ENCODE measurements at regions not wholly inside any gene's neighbourhood (a gene's known extent, or its start where the extent isn't known, plus 50 kb on each side); places are given as distances from the start of the nearest gene placed in this dataset.

DNA sequence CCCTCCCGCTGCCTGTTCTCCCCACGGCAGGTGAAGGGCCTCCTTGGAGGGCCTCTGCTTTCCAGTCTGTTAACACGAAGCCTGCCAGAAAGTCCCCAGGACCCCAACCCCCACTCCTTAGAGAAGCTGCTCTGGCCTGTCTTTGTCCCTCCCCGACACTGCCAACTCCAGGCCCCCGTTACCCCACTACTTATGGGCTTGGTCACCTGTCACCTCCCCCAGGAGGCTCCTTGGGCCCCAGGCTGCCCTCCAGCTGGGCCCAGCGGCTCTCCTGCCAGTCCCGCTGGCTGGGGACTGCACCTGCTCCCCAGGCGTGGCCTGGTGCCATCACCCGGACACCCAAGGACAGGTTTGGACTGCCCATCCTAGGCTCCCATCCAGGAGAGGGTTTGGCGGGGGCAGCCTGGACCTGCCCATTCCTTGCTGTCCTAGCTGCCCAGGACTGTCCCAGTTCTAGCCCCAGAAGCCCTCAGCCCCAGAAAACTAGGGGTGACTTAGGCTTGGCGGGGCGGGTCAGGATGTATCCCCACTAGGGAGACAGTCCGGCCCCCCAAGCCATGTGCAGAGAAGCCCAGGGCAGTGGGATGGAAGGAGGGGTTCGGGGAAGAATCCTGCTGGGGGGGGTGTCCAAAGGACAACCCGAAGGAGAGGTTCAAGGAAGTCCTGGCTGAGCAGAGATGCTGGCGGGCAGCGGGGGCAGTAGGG lies 155.7 kb upstream of the C14orf180 start:
- TF ChIP-seq GATA2 (IDR thresholded peaks at IDR 0.05; ENCODE audit: low read depth, low read length) (no peak), GATA3 (IDR thresholded peaks at IDR 0.05; ENCODE audit: low read depth, low read length) (no peak)
